Astrocyte (in vitro differentiated cells and primary cell): ENCODE measurements at regions not wholly inside any gene's neighbourhood (a gene's known extent, or its start where the extent isn't known, plus 50 kb on each side); places are given as distances from the start of the nearest gene placed in this dataset.

Experiments
- CTCF ChIP-seq: IDR thresholded peaks from 2 replicates; pipeline ENCODE4 v1.5.1; 2011; ENCODE audit warnings: low read depth, mild to moderate bottlenecking, inconsistent platforms, low read length, moderate library complexity; ENCODE audit not compliant: insufficient read depth
- EZH2 ChIP-seq: IDR thresholded peaks from 2 replicates; pipeline ENCODE4 v1.6.1; 2012; ENCODE audit warnings: mild to moderate bottlenecking, low read length, inconsistent platforms; ENCODE audit not compliant: insufficient read depth

GRCh38 chr20:22825546-22825945, 209.6 kb upstream of the SSTR4 start:
- no peak for TF ChIP-seq CTCF
- TF ChIP-seq EZH2: no peak
